ENCODE measurements at regions not wholly inside any gene's neighbourhood (a gene's known extent, or its start where the extent isn't known, plus 50 kb on each side); places are given as distances from the start of the nearest gene placed in this dataset.

DNA sequence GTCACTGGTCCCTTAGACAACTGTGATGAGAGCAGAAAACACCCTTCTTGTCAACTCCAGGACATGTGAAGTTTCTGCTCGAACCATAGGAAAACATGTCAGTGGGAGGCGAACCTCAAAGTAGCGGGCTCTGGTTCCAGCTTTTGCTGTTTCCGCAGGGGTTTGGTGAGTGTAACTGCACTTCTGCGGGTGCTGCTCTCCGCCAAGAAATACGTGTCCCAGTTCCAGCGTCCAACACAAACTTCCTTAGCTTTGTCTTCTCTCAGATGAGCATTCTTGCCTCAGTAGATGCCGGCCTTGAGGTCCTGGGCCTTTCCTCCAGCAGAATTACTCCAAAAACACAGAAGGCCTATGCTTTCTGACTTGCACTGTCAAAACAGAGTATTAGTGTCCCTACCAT, 156.3 kb downstream of the FNDC1 start:
- Histone ChIP-seq H3K4me3 (replicated peaks; ENCODE audit: low read depth, low read length) (no peak overlapping the region), H3K27me3 (replicated peaks; ENCODE audit: control insufficient read depth, insufficient read depth, low read length) (no peaks in the 10 kb centered on the region), H3K36me3 (ENCODE audit: control insufficient read depth, insufficient read depth, low read length) (no peaks in the 10 kb centered on the region)
- no peak for DNase-seq (ENCODE audit: extremely low read depth, insufficient read length)
- TF ChIP-seq, protein P1, sequence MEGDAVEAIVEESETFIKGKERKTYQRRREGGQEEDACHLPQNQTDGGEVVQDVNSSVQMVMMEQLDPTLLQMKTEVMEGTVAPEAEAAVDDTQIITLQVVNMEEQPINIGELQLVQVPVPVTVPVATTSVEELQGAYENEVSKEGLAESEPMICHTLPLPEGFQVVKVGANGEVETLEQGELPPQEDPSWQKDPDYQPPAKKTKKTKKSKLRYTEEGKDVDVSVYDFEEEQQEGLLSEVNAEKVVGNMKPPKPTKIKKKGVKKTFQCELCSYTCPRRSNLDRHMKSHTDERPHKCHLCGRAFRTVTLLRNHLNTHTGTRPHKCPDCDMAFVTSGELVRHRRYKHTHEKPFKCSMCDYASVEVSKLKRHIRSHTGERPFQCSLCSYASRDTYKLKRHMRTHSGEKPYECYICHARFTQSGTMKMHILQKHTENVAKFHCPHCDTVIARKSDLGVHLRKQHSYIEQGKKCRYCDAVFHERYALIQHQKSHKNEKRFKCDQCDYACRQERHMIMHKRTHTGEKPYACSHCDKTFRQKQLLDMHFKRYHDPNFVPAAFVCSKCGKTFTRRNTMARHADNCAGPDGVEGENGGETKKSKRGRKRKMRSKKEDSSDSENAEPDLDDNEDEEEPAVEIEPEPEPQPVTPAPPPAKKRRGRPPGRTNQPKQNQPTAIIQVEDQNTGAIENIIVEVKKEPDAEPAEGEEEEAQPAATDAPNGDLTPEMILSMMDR (IDR thresholded peaks at IDR 0.05; ENCODE audit: insufficient read depth, low read length, poor library complexity, severe bottlenecking): no peak

DNA sequence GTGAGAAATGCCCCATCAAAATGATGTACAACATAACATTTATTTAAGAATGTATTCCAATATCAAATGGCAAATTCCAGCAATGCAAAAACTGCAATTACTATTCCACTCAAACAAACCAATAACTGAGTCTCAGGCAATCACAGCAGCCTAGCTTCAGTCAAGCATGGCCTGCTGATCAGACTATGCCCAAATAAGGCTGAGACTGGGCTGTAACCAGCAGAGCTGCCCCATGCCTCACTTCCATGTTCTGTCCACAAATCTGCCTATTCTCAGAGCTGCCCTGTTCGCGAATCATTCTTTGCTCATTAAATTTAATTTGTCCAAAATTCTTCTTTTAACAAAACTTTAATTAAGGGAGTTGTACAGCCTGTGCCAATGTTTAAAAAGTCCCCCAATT, 155.4 kb downstream of the FNDC1 start:
- DNase-seq (ENCODE audit: extremely low read depth, insufficient read length): no peak
- Histone ChIP-seq H3K36me3 (ENCODE audit: control insufficient read depth, insufficient read depth, low read length) (no peaks in the 10 kb centered on the region), H3K27me3 (replicated peaks; ENCODE audit: control insufficient read depth, insufficient read depth, low read length) (no peaks in the 10 kb centered on the region), H3K4me3 (replicated peaks; ENCODE audit: low read depth, low read length) (no peak overlapping the region)
- TF ChIP-seq, protein P1 (IDR thresholded peaks at IDR 0.05; ENCODE audit: insufficient read depth, low read length, poor library complexity, severe bottlenecking): no peak
